ENCODE measurements at regions not wholly inside any gene's neighbourhood (a gene's known extent, or its start where the extent isn't known, plus 50 kb on each side); places are given as distances from the start of the nearest gene placed in this dataset.

DNA sequence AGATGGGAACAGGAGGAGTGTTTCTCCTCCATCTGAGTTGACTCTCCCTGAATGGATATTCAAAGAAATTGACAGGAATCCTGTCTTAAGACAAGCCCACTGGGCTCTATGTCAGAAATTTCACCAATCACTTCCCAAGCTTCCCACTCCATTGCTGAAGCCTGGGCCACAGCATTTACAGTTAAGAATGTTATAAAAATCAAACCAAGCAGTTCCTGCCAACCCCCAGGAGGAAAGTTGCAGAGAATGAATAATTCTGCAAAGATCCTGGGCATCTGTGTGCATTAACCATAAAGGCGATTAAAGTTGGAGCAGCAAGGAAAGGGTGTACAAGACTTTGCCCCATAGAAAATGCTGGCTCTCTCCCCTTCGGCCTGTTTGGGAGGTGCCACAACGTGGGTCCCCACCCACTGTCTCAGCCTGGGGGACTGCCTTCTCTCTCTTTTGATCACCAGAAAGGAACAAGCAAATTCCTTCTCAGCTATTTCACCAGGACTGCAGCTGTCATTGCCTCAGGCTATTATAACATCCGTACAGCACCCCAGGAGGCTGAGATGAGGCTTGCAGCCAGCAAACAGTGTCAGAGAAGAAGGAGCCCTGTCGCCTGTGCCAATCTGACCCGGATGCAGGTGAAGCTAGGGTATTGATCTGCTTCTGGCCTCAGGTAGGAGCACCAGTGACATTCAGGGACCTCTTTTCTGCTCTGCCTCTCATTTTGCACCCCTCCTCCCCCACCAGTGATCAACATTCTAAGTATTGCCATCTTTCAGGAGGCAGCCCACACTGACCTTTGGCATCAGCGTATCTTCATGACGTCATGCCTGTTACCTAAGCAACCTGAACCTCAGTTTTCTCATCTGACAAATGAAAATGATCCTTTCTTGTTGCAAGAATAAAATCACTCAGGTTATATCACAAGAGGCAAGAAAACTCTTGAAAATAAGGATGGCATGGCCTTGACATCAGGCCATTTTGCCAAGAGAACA is 219.0 kb downstream of the SH3BP4 start:
- DNase-seq: no peak

DNA sequence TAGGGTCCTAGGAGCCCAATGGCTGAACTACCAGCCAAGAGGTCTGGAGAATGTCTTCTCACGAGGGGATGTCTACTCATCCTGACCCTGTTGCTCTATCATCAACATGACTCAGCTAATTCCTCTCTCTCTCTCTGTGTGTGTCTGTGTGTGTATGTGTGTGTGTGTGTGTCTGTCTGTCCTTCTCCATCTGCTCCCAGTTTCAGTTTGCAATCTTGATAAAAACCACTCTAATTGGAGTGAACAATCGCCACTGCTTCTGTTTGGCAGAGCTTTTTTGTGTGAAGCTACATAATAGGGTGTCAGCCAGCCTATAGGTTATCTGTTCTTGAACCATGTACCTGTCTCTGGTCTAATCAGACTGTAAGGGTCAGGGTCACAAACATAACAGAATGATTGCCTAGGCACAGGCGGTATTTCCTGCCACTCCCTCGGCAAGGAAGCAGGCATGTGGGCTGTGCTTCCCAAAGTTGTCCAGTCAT is 219.8 kb downstream of the SH3BP4 start:
- no peak for DNase-seq

DNA sequence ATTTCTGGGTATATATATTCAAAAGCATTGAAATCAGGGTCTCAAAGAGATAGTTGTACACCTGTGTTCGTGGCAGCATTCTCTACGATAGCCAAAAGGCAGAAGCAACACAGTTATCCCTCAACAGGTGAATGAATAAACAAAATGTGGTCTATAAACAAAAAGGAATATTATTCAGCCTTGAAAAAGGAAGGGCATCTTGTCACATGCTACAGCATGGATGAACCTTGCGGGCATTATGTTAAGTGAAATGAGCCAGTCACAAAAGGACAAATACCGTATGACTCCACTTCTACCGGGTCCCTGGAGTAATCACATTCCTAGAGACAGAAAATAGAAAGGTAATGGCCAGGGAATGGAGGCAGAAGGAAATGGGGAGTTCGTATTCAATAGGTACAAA is 228.8 kb downstream of the SH3BP4 start:
- DNase-seq: no peak

DNA sequence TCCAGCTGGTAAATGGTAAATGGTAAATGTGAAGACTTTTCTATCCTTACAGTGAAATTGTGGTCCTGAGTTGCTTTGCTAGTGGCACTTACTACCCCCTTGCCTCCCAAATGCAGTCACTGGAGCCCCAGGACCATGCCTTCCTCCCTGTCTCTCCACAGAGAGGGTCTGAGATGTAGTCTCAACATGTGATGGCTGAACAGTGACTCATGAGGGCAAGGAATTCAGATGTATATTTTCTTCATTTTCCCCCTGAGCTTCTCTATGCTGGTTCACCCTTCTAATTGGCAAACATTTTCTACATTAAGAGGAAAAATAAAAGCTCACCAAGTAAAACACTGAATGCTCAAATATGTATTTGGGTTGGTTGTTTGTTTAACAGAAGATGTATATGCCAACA is 232.0 kb downstream of the SH3BP4 start:
- no peak for DNase-seq

DNA sequence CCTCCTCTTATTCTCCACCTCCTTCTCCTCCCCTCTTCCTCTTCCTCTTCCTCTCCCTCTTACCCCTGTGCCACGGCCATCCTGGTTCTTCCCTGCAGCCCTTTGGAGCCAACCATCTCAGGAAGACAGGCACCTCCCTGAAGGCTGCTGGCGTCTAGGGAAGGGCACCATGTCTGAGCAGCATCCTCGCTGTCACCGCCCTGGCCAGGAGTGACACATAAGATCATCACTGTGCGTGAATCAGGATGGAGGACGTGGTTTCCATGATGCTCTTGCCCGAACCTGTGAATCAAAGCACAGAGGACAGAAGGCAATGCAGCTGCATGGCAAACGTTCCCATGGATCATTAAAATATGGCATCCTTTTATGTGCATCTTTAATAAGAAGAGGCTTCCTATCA is 236.0 kb downstream of the SH3BP4 start:
- DNase-seq: no peak

DNA sequence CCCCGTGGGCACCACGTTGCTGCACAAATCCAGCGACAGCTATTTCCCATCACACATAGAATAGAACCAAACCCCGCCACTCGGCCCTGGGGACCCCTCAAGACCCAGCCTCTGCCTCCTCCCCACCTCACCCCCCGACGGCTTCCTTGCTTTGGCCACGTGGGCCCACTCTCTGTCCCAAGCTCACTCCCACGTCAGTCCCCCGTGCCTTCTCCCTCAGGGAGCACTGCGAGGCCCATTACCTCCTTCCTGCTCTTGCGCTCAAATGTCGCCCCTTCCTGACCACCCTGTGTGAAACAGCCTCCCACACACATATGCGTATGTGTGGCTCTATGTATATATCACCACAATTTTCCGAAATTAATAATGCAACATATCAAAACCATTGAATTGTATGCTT is 239.7 kb downstream of the SH3BP4 start:
- no peak for DNase-seq

DNA sequence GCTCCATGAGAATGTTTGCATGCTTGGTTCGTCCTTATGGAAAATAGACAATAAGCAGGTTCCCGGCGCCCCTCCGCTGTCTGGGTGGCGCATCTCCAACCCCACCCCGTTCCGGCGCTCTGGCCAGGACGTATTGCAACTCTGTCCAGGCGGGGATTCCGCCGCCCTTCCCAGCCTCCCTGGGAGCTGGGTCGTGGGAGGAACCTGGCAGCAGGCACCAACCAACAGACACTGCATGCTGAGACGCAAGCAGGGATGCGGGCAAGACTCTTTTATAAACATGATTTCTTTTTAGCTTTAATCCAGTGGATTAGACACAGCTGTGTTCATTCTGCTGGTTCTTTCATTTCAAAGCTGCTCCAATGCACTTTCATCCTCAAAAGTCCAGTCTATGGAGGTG is 240.2 kb downstream of the SH3BP4 start:
- no peak for DNase-seq

DNA sequence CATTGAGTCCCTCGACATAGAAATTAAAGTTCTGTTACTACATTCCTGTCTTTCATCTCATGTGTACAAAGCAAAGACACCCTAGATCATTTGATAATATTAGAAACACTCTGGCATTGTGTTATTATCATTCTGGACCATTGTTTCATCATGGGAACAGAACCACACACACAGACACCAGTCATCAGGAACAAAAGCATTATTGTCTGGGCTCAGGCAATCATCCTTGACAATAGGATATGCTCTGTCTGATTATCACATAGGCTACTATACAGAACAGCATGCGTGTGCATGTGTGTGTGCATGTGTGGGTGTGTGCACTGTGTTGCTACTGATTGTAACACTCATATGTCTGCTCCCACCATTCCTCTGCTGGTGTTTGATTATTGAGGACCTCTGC is 242.5 kb downstream of the SH3BP4 start:
- no peak for DNase-seq

DNA sequence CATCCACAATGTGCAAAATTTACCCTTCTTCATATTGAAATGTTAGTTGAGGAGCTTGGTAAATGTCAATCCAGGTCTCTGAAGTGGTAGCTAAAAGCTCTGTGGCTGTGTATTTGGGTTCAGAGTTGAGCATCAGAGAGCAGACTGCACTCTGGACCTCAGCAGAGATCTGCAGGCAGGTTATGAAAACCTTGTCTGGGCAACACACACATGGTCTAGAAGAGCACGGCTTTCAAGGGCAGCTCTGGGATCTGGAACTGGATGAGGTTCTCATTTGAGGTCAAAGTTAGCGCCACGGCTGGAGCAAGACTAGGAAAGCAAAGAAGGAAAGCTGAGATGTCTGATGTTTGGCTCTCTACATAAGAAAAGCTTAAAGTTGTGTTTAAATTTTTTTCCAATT is 243.0 kb downstream of the SH3BP4 start:
- DNase-seq: no peak

DNA sequence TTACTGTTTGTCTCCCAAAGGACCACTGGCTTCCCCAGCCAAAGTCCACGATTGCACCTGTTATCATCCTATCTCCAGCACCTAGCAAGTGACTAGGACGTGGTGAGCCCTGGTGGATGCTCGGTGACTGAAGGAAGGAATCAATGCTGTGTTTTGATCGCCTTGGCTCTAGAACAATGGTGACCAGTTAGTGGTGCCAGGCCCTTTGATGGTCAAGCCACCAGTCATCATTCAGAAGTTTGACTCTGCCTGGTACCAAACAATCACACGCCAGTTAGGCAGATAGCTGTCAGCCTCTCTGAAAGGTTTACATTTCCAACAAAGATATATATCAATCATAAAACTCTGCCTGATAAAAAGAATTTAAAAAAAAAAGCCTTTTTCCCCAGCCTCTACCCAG is 244.1 kb downstream of the SH3BP4 start:
- no peak for DNase-seq

DNA sequence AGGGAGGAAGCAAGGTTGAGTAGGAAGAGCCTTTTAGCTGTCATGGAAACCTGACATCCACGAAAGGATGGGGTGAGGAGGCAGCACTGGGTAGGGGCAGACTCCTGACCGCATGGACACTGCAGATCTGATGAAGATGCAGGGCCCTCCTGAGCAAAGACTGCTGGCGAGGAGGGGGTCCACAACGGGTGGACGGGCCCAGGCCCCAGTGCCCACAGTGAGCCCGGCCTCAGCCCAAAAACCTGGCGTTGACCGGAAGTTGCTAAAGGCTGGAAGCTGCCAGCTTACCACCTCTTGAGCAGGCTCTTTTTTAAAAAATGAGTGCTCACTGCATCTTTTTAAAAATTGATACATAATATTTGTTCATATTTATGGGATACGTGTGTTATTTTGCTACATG is 247.3 kb downstream of the SH3BP4 start:
- no peak for DNase-seq

DNA sequence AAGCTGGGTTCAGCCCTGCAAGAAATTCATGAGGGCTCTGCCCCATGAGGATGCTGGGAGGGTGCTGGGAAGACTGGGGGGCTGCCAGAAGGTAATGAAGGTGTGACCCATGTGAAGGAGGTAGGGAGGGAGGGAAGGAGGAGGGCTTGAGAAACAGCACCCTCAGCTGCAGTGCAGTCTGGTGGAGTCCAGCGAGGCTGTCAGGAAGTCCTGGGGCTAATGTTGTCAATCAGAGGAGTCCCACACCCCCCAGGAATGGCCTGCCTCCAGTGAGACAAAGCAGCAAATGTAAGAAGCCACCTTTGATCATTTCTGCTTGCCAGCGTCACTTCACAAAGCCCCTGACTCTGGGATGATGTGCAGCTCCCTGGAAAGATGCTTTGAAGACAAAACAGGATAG is 248.4 kb downstream of the SH3BP4 start:
- DNase-seq: no peak

DNA sequence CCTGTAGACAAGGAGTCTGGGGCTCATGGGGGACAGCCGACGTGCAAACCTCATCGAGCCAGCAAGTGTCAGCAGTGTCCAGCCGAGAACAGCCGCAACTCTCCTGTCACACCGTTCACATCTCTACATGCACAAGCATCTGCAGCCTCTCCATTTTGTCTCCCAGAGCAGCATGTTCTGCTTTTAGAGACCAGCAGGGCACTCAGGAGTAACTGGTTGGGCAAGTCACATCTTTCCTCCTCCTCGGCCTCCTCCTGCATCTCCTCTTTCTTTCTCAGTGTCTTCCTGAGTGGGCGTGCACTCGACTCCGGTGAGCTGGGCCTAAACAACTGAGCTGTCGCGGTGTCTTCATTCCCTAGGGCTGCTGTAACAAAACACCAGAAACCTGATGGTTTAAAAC is 249.9 kb downstream of the SH3BP4 start:
- no peak for DNase-seq

DNA sequence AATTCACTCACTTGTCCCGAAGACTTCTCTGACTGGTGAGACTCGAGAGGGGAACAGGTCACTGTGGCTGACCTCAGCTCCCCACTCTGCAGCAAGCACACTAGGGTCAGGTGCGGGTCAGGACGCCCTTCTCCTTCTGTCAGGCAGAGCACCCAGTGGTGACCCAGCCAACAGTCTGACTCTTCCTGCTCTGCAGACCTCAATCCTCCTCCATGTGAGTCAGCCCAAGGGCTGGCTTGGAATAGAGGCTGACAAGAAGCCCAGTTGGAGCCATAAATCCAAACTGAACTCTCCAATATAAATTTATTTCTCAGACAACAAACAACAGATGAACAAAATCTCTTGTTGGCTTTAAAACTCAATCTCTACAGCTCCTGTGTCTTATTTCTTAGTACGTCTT is 253.1 kb downstream of the SH3BP4 start:
- no peak for DNase-seq

DNA sequence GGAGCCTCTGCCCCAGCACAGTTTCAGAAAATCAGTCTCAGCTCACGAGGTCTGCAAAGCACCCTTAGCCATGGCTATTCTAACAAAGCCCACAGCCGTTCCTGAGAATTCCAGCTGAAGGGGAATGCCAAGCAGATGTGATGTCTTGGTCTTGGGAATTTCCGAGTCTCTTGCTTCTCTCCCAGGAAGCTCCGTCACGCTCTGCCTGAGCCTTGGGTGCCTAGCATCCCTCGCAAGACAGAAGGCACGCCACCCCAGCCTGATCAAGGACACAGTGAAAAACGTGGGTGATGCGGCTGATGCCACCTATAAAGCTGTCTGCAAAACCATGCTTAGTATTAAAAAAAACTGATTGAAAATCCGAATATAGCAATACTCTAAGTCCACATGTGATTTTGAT is 254.6 kb downstream of the SH3BP4 start:
- DNase-seq: no peak

DNA sequence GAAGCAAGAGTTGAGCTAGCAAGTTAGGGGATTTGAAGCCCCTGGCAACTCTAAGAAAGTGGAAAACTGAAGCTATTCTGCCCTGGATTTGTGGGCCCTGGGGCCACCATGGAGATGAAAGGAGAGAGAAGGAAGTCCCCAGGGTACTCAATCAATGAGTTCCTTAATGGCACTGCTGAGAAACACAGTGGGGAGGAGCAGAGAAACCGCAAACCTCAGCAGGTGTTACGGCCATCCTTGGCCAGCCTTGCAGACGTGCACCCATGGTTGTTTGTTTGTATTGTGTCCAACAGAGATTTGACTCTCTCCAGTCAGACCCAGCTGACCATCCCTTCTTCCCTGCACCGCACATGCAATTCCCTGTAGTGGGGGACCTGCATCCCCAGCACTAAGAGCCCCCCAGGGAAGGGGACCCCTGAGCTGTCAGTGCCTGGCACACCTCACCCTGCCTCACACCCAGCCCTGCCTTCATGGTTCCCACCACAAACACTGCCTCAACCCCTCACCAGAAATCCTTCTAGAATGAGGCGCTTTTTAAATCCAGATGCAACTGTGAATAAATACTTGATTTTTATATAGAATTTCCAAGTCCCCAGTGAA is 255.3 kb downstream of the SH3BP4 start:
- DNase-seq: no peak

DNA sequence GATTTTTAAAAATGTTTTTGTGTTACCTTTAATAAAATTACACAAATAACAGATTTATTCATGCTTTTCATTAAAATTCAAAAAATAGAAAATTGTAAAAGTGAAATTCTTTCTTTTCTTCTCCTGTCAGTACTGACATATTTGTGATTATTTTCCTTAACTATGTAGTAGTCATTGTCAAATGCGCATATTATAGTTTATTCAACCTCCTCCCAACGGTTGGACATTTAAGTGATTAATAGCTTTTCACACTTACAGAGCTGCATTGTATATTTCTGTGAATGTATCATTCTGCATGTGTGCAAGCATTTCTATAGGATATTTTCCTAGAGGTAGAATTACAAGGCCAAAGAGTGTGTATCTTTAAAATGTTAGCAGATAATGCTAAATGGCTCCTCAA is 259.2 kb downstream of the SH3BP4 start:
- no peak for DNase-seq

DNA sequence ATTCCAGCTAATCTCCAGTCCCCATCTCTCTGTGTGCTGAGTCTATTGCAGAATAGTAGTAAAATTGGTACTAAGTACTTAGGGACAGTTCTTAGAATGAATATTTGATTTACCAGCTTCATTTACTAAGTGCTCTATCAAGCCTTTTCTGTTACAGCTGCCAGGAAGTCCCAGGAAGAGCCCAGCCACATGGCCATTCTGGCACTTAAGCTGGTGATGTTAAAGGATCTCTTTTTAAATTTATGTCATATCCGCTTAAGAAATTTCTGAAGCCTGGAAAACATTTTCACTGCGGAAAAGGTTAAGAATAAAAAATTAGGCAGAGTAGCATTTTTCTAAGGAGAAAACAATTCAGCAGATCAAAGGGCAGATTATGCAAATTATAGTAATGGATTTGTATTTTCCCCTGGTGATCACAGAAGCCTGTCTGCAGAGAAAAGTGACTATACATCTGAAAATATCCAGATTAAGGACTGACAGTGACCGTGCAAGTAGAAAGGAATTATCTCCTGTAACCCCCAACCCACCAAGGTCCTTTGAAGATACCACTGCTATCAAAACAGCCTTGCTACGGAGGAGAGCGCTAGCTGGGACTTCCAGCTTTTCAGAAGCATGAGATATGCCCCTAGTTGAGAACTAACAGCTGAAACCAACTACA is 260.8 kb downstream of the SH3BP4 start:
- no peak for DNase-seq

DNA sequence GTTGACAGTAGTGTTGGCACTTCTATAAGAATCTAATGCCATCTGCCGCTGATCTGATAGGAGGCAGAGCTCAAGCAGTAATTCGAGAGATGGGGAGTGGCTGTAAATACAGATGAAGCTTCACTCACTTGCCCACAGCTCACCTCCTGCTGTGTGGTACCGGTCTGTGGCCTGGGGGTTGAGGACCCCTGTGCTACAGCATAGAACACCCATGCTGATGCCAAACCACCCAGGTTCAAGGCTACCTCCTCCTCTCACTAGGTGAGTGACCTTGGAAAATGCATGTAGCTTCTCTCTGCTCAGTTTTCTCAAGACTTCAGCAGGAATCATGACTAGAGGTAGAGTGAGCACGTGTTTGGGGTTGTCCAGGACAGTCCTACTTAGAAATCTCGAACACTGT is 263.4 kb downstream of the SH3BP4 start:
- DNase-seq: peak; percentile 59

DNA sequence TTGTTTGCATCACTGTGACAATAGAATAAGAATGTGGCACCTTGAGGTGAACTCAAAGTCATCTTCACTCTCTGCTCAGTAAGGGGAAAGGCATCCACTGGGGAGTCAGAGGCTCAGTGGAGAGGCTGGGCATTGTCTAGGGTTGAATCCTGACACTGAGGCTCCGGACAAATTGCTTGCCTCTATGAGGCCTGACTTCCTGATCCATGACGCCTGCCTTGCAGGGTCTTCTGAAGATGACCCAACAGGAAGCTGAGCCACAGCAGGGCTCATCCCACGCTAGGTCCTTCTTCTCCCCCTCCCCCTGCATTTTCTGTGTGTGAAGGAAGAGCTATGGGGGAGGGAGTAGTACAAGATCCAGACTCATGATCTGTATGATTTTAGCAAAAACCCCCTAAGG is 265.1 kb downstream of the SH3BP4 start:
- DNase-seq: no peak

DNA sequence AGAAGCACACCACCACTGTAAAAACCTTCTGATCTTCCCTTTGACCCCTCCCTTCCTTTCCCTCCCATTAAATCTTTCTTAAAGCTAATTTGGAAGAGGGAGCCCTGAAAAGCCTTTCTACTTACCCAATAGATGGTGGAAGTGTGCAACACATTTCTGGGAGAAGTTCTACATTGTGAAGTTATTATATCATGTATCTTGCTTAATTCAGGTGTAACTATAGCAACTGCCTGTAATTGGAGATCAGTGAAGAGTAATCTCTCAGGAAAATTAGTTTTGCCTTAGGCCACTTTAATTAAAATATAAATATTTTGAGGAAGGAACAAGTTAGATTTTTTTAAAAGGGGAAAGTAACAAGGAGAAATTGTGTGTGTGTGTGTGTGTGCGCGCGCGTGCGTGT is 266.0 kb downstream of the SH3BP4 start:
- no peak for DNase-seq

DNA sequence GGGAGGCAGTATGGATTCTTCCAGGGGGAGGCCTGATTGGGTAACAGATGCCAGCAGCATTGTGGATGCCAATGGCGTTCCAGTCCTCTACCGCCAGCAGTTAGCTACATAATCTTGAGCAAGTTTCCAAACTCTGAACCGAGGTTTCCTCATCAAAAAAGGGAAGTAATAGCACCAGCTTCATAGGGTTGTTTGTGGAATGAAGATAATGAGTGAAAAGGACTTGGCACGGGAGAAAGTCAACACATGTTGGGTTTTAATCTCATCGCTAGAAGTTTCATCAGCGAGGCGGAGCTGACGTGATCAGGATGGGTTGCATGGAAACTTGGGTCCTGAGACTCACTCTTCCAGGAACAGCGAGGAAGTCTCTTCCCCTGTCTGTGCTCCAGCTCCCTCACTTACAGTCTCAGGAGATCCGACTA is 266.7 kb downstream of the SH3BP4 start:
- no peak for DNase-seq

DNA sequence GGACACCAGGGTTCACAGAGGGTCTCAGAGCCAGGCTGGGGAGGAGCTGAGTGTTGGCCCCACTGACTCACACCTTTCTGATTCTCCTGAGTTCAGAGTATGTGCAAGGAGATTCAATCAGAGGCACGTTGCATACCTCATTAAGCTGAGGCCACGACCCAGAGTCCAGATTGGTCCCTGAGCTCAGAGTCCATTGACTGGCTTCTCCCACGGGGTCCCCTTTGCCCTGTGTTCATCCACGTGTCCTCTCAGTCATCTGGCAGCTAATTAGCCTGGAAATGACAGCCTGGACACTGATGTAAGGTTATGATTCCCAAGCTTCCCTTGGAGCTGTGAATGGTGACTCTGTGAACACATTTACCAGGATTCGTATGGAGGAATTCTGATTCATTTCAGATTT is 267.2 kb downstream of the SH3BP4 start:
- no peak for DNase-seq

DNA sequence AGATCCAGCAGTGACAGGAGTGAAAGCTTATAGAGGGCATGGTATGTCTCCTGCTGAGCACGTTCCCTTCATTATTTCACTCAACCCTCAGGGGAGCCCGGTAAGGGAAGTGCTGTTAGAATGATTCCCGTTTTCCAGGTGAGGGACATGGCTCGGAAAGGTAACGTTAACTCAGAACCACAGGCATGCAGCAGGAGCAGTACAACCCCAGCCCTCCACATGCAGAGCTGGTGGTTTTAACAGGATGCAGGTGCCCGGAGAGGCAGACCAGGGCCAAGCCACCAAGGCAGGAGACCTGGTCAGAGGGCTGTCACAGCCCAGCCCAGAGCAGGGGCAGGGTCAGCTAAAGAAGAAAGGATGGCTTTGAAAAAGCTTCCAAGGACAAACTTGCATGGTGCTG is 268.5 kb downstream of the SH3BP4 start:
- no peak for DNase-seq
